HG03045 (cell line): ENCODE measurements at regions not wholly inside any gene's neighbourhood (a gene's known extent, or its start where the extent isn't known, plus 50 kb on each side); places are given as distances from the start of the nearest gene placed in this dataset.

Source experiments
- ATAC-seq: cut with Tn5 transposase; IDR thresholded peaks from one replicate; pipeline ENCODE4 v1.9.1; 2021; ENCODE audit warnings: mild to moderate bottlenecking, moderate library complexity; ENCODE audit not compliant: unreplicated experiment

DNA sequence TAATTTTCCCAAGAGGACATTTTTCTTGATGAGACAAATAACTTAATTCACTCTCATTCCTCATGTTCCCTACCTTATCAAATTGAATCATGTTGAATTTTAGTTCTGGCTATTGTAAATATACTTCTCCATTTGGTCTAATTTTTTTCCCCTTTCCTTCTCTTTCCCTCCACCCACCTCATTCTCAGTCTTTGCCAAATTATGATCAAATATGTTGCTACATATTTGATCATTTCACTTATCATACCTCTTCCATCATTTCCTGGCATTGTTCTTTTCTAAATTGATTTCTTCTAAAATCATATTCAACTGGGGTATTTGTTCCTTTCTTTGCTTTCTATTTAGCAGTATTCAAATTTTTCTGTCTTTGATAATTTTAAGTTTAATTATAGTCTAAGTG, 52.3 kb downstream of the HDGFL1 start:
- ATAC-seq = no peak

GRCh38 chr6:22622351-22622750, 53.0 kb downstream of the HDGFL1 start:
- no peak for ATAC-seq

- ATAC-seq = no peak
Observed at GRCh38 chr6:22622813-22623212, 53.4 kb downstream of the HDGFL1 start.

GRCh38 chr6:22627644-22628043, 58.3 kb downstream of the HDGFL1 start:
- ATAC-seq = no peak

DNA sequence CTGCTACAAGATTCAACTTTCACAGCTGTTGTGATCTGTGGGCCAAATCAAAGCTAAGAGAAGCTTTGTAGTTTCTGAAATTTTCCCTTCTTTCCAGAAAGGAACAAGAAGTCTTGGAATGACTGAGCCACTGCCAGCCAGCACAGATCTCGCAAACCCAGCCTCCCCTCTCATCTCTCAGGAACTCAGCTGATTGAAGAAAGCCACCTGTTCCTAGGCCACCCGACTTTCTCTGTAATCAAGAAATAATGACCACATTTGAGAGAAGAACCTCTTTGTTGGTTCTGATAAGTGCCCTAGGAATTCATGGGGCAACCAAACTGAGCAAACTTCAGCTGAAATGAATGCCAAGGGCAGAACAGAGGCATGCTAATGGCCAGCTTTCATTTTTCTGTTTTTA, 61.7 kb downstream of the HDGFL1 start:
- ATAC-seq = no peak

DNA sequence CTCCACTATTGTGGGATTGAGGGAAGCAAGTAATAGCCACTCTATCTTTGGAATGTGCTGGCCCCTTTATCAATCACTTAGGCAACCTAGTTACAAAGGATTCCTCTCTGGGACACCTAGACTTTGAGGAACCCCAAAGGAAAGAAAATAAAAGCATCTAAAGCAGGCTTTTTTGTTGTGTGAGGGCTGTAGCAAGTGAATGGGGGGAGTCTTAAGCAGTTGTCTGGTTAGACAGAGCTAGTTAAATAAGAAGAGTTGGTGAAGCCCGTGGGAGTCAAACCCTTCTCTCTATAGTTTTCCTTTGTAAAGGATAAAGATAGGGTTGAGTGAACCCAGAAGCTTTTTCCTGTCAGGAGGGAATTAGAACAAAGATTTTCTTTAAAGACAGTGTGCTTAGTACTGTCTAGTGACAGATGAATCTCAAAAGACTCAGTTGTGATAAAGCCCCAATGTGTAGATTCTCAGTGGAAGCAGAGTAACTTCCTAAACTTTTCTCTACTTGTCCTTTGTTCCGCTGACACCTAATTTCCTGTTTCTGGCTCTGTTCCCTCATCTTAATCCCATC, 63.3 kb downstream of the HDGFL1 start:
- ATAC-seq = no peak

DNA sequence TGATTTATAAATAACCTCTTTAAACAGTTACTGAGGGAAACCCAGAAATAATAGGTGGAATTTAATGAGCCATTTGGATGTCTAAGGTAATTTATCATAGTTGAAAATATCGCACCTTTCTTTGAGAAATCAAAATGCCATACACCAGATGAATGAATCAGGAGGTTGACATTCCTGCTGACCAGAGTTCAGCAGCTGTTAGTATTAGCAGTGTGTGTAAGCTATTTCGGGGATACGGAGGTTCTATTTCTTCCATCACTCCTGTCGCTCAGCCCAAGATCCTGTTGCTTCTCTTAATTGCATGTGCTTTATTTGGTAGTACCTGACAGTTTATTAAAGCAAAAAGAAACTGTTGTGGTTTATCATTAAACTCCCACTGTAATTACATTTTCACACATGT, 67.1 kb downstream of the HDGFL1 start:
- no peak for ATAC-seq

DNA sequence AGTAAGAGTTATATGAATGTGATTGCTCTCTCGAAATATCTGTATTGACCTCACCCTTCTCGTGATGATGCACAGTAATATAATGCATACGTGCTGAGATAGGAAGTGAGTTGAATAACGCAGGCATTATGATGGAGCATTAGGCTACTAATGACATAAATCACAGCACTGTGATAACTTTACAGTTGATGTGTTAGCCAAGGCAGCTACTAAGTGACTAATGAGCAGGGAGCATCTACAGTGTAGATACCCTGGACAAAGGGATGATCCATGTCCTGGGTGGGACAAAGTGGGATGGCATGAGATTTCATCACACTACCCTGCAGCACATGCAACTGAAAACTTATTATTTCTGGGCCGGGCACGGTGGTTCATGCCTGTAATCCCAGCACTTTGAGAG, 68.4 kb downstream of the HDGFL1 start:
- no peak for ATAC-seq

GRCh38 chr6:22638320-22638719, 69.0 kb downstream of the HDGFL1 start:
- no peak for ATAC-seq

GRCh38 chr6:22642254-22642653, 72.9 kb downstream of the HDGFL1 start:
- no peak for ATAC-seq

DNA sequence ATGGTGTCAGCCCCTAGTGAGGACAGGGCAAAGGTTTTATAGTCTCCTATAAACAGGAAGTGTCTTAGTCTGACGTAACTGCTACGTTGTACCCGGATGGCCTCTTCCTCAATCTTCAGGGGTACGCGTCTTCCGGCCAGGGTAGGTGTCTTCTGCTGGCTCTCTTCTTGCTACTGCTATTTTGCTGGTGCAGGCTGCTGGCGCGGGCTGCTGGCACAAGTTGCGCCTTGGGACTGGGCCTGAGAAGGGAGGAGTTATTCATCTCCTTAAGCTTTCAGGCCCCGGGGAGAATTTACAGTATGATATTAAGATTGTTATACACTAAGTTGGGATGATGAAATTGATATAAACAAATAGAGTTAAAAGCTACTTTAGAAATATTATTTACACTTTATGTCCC, 74.4 kb downstream of the HDGFL1 start:
- no peak for ATAC-seq

DNA sequence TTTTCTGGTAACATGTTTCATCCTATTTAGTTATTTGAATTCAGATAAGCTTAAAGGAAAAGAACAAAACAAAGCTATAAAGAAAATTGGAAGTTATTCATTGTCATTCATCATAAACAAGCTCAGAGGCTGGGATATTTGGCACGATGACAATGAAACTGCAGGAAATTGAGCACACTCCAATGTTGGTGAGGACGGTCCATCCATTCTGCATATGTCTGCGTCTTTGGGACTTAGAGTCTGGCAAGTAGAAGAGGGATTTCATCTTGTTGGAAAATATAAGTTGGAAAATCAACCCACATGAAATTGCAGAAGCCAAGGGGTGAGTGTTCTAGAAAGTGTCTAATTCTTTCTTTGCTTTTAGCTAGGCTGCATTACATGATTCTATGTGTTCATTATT, 78.4 kb downstream of the HDGFL1 start:
- ATAC-seq = no peak

GRCh38 chr6:22651731-22652130, 82.4 kb downstream of the HDGFL1 start:
- no peak for ATAC-seq

DNA sequence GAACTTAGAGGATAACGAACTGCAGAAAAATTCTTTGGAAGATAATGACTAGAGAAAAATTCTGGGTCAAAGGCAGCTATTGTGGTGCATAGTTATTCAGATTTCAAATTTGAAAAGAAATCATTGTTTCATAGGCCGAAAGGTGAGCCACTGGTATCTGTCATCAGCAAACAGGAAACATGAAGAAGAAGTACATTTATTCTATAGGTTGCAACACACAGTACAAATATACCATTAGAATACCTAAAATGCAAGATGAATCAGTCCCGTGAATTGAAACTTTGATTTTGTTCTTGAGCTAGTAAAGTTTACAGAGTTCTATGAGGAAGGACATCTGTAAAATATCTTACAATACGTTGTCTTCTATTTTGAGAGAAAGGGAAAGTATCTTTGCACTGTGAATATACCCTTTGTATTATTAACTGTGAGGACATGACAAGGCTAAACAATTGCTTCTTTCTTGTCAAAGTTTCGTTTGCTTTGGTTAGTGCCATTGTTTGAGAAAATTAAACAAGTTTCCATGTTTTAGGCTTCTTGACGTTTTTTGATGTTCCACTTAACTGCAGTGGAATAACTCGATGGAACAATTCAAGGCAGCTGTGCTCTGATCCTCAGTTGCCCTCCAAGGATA, 84.7 kb downstream of the HDGFL1 start:
- no peak for ATAC-seq

DNA sequence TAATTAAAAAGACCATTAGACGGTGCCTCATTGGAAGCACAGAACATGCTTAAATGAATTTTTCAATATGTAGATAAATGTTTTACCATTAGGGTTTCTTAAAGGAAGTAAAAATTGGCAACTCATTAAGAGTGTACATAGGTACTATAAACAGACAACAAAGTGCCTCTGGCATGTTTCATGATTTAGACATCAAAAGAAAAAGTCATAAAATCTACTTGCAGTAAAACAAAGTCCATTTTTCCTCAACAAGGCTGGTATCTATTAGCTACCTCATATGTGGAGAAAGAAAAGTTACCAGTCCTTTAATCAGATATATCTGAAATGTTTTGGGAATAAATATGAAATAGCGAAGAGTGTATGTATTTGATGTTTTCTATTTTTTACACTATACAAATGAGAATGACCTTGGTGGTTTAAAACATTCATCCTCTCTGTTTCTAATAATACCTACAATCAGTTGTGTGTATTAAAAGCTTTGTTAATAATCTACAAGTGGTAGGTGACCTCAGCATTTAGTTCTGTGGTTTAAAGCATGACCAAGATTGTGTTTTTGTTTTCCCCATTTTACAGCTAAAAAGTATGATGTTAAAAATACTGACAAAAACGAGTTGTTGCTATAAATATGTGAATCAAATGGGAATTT, 87.5 kb downstream of the HDGFL1 start:
- ATAC-seq = no peak

DNA sequence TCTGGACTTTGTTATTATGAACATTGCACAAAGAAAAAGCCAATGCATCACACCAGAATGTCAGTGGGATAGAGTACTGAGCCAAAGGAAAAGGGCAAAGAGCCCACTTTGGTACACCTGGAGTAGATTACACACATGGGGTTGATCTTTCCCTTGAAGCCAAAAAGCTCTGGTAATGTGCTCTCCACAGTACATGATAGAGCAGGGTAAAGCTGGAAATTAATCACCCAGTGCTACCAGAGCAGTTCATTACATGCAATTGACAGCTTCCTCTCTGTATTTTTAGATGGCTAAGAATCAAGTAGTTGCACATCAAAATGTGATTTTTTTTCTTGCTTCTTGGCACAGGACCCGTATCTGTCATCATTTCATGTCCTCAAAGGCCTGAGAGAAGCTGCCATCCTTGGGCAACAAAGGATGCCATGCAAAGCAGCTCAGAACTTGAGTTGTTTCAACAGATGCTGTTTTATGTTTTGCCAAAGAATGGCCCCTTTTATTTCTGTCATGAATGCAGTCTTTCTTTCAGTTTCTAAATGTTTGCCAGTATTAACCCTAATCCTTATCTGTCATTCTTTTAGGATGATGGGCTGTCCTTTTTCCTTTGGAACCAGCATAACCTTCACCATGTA, 88.1 kb downstream of the HDGFL1 start:
- ATAC-seq = no peak

- ATAC-seq = no peak
Observed at GRCh38 chr6:22658183-22658582, 88.8 kb downstream of the HDGFL1 start.

GRCh38 chr6:22658934-22659333, 89.6 kb downstream of the HDGFL1 start:
- ATAC-seq = no peak

DNA sequence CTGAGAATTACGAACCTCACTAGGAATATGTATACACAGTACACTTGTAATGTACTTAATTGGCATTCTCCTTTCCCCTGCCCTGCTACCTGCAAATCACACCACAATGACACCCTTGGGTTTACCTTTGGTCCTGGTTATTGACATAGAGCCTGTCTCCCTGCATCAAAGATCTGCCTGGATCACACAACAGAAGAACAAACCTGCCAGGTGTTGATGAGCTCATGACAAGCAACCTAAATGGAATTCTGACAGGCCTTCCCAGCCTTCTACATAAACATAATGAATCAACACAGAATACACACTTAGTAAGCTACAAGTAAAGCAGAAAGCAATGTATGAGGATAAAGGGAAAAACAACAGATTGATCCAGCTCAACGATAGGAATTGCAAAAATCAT, 95.6 kb downstream of the HDGFL1 start:
- no peak for ATAC-seq

DNA sequence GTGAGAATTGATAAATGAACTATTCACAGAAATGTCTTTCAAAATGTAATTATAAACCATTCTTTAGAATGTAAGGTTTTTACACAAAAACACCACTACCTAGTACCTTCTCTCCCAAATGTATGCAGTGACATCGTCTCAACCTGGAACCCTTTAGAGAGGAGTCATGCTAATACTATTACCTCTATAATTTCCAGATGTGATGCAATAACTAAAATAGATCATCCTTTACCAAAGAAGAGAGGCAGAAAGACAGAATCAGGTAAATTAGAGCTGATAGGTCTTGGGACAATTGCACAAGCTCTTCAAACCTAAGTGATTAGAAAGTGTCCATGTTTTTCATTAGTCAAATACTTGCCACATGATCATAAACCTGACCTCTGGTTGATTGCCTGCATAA, 96.7 kb downstream of the HDGFL1 start:
- ATAC-seq = no peak

GRCh38 chr6:22666586-22666985, 97.2 kb downstream of the HDGFL1 start:
- no peak for ATAC-seq

DNA sequence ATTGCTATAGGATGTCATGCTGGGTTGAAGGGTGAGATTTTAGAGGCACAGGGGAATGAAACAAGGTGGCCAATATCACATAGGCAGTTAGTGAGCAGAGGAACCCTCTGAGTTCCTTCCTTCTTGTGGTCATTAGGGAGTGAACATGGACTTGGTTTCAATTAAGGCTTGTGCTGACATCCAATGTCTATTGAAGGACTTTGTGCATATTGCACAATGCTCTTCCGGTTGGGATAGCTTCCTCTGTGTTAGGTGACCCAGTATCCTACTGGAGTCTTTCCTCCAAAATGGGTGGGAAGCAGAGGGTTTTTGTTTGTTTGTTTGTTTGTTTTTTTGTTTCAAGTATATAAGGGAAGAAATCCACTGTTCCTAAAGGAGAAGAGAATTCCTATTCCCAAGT, 98.5 kb downstream of the HDGFL1 start:
- no peak for ATAC-seq
